ENCODE measurements at regions not wholly inside any gene's neighbourhood (a gene's known extent, or its start where the extent isn't known, plus 50 kb on each side); places are given as distances from the start of the nearest gene placed in this dataset.

DNA sequence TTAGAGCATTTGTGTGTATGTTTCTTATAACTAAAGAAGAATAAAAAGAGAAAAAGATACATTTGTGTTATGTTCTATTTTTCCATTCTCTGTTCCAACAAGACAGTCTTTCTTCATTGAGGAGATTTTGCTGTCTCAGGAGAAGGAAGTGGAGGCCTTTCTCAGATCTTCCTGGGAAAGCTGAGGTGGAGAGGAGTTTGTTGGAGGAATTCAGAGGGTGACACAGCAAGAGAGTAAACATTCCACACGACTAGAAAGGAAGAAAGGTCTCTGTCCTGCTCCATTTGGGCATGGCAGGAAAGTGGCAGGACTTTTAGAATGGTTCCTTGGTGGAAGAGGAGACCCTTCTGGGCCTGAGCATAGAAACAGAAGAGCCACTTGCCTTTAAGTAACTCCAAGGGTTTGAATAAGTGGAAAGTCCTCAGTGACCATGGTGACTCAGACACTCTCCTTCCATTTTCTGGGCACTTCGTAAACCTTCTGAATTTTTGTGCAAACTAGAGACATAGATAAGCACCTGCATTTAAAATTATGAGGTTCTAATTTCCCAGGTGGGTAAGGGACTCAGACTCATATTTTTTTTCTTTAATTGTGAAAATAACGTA is 52.3 kb upstream of the COL5A2 start:
- TF ChIP-seq POLR2A (IDR thresholded peaks at IDR 0.05): no peak
- no peak for TF ChIP-seq POLR2AphosphoS5 (IDR thresholded peaks at IDR 0.05)
- TF ChIP-seq, protein P1, sequence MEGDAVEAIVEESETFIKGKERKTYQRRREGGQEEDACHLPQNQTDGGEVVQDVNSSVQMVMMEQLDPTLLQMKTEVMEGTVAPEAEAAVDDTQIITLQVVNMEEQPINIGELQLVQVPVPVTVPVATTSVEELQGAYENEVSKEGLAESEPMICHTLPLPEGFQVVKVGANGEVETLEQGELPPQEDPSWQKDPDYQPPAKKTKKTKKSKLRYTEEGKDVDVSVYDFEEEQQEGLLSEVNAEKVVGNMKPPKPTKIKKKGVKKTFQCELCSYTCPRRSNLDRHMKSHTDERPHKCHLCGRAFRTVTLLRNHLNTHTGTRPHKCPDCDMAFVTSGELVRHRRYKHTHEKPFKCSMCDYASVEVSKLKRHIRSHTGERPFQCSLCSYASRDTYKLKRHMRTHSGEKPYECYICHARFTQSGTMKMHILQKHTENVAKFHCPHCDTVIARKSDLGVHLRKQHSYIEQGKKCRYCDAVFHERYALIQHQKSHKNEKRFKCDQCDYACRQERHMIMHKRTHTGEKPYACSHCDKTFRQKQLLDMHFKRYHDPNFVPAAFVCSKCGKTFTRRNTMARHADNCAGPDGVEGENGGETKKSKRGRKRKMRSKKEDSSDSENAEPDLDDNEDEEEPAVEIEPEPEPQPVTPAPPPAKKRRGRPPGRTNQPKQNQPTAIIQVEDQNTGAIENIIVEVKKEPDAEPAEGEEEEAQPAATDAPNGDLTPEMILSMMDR (IDR thresholded peaks at IDR 0.05): no peak
- no peak for TF ChIP-seq EP300 (IDR thresholded peaks at IDR 0.05)
- Histone ChIP-seq H3K27ac (no peak overlapping the region), H3K27me3 (no peaks in the 10 kb centered on the region), H3K4me3 (no peak overlapping the region), H3K9me3 (no peaks in the 10 kb centered on the region), H3K36me3 (no peaks in the 10 kb centered on the region), H3K4me1 (no peaks in the 10 kb centered on the region)
- no peak for DNase-seq (ENCODE audit: low spot score in 2 of 2)
- WGBS: 77% methylated on average over 3 of the region's 3 CpGs

DNA sequence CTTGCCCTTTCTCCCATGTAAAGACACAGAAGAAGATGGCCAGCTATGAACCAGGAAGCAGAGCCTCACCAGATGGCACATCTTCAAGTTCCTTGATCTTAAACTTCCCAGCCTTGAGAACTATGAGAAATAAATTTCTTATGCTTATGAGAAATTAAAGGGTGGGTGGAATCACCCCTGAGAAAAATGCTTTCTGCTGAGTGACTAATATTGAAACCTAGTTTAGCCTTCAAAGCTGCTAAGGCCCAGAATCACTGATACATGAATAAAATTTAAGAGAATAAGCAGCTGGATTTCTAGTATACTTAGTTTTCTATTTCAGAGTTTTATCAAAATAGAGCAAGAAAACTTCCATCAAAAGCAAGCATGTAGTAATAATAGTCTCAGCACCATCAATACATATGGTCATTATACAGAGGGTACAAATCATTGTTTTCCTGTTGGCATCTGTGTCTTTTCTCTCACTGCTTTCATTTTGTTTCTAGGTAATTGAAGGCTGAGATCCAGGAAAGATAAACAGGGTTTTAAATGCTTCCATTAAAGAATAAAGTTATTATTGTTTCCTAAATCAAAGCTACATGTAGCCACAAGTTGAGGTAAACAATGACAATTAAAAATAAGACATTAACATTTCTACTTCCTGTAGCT is 53.3 kb upstream of the COL5A2 start:
- TF ChIP-seq POLR2AphosphoS5 (IDR thresholded peaks at IDR 0.05) (no peak), POLR2A (IDR thresholded peaks at IDR 0.05) (no peak), EP300 (IDR thresholded peaks at IDR 0.05) (no peak)
- TF ChIP-seq, protein P1 (IDR thresholded peaks at IDR 0.05): no peak
- DNase-seq (ENCODE audit: low spot score in 2 of 2): no peak
- no peaks in the 10 kb centered on the region for H3K9me3 ChIP-seq
- no peak overlapping the region for H3K4me3 ChIP-seq
- no peaks in the 10 kb centered on the region for H3K27me3 ChIP-seq
- H3K27ac ChIP-seq: no peak overlapping the region
- H3K4me1 ChIP-seq: no peaks in the 10 kb centered on the region
- no peaks in the 10 kb centered on the region for H3K36me3 ChIP-seq

DNA sequence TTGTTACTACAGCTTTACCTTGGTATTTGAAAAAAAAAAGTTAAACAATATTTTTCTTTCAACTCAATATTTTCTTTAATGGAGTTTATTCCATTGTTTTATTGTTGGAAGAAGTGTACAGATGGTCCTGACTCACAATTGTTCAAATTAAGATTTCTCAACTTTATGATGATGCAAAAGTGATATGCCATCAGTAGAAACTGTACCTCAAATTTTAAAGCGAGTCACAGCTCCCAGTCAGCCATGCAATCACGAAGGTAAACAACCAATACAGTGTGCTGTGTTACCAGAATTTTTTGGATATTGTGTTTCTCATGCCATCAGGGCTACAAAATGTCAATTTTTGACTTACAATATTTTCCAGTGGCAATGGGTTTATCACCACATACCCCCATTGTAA is 54.0 kb upstream of the COL5A2 start:
- no peak for DNase-seq (ENCODE audit: low spot score in 2 of 2)
- H3K27me3 ChIP-seq: no peaks in the 10 kb centered on the region

DNA sequence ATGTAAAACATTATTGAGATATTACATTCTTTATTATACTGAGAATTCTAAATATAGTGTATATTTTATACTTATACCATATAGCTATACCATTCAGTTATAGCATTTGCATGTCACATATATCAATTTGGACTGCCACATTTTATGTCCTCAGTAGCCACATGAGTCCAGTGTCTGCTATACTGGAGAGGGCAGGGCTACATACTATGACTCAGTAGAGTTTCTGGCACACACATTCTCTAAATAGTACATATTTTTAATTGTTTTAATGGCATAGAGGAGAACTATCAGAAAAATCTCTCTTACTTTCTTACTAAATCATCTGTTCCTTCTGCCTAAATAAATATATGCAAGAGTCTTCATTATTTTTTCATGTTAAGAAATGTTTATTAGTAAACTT is 55.4 kb upstream of the COL5A2 start:
- Histone ChIP-seq H3K27ac (no peak overlapping the region), H3K27me3 (no peaks in the 10 kb centered on the region), H3K36me3 (no peaks in the 10 kb centered on the region), H3K4me1 (no peaks in the 10 kb centered on the region), H3K9me3 (no peaks in the 10 kb centered on the region), H3K4me3 (no peak overlapping the region)
- TF ChIP-seq POLR2A (IDR thresholded peaks at IDR 0.05) (no peak), EP300 (IDR thresholded peaks at IDR 0.05) (no peak), POLR2AphosphoS5 (IDR thresholded peaks at IDR 0.05) (no peak)
- TF ChIP-seq, protein P1 (IDR thresholded peaks at IDR 0.05): no peak
- no peak for DNase-seq (ENCODE audit: low spot score in 2 of 2)

More for the DNA sequence above, 54.0 kb upstream of the COL5A2 start:
- no peak overlapping the region for H3K4me3 ChIP-seq
- no peaks in the 10 kb centered on the region for H3K4me1 ChIP-seq
- WGBS: 84% methylated on average over 2 of the region's 2 CpGs
- H3K9me3 ChIP-seq: no peaks in the 10 kb centered on the region
- no peak overlapping the region for H3K27ac ChIP-seq
- no peak for TF ChIP-seq EP300 (IDR thresholded peaks at IDR 0.05)
- no peak for TF ChIP-seq POLR2A (IDR thresholded peaks at IDR 0.05)
- TF ChIP-seq, protein P1 (IDR thresholded peaks at IDR 0.05): no peak
- no peak for TF ChIP-seq POLR2AphosphoS5 (IDR thresholded peaks at IDR 0.05)
- no peaks in the 10 kb centered on the region for H3K36me3 ChIP-seq

DNA sequence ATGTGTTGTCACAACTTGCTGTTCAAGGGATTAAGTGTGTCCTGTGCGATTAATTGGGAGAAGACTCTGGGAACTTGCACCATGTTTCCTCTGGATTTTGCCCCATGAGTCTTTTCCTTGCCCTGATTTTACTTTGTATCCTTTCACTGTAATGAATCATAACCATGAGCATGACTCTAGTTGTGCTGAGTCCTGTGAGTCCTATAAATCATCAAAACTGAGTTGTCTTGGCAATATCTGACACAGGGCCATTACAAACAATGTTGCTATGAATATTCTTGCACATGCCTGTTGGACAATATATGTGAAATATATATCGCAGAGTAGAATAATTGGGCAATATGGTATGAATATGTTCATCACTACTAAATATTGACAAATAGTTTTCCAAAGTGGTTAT is 56.5 kb upstream of the COL5A2 start:
- no peak for DNase-seq (ENCODE audit: low spot score in 2 of 2)
- Histone ChIP-seq H3K27me3 (no peaks in the 10 kb centered on the region), H3K4me1 (no peaks in the 10 kb centered on the region), H3K9me3 (no peaks in the 10 kb centered on the region), H3K27ac (no peak overlapping the region), H3K36me3 (no peaks in the 10 kb centered on the region), H3K4me3 (no peak overlapping the region)
- TF ChIP-seq EP300 (IDR thresholded peaks at IDR 0.05) (no peak), POLR2AphosphoS5 (IDR thresholded peaks at IDR 0.05) (no peak), POLR2A (IDR thresholded peaks at IDR 0.05) (no peak)
- TF ChIP-seq, protein P1 (IDR thresholded peaks at IDR 0.05): no peak
- WGBS: 88% methylated on average over 2 of the region's 2 CpGs
